IPS-NIHi7 (cell line): ENCODE measurements at regions not wholly inside any gene's neighbourhood (a gene's known extent, or its start where the extent isn't known, plus 50 kb on each side); places are given as distances from the start of the nearest gene placed in this dataset.
A peak's percentile ranks its signal among the peaks of the same experiment; 100 is the strongest.
"Not testable (repeated sequence)": the region's sequence is repeated elsewhere in the genome, so short reads cannot be mapped to it uniquely, and the experiment has no call there.

Experiments used
- DNase-seq: peaks from one replicate; pipeline ENCODE4 v3.0.0; 2012; ENCODE audit warnings: mixed read lengths; ENCODE audit errors: extremely low spot score

- no peak for DNase-seq
Observed at GRCh38 chr10:85137253-85137652, 808.9 kb downstream of the CCSER2 start.

DNA sequence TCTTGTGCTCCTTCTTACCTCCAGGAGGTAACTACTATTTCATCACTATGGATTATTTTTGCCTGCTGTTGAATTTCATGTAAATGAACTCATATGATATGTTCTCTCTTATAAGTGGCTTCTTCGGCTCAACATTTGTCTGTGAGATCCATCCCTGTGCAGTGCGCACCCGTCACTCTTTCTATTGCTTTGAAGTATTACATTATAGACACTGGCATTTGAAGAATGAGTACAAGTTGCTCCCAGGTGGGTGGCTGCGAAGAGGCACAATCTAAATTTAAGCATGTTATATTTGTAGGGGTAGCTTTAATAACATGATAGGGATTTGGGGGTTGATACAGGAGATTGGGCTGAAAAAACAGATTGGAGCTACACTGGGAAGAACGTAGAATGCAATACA, 809.7 kb downstream of the CCSER2 start:
- DNase-seq, result no peak

DNA sequence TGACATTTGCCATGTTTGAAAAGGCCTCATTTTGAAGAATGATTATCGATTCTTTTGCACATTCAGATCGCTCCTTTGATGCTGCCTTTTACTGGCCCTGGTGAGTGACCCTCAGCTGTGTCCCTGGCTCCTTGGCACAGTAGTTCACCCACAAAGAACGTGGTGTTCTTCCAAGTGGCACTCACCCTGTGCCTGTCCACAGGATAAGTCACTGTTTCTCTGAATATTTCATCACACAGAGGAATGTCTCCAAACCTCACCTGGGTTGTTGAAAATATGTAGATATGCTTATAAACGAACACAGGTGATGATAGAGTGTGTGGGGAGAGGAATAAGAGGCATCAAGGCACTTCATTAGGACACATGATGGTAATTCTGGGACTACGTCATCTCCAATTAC, 810.7 kb downstream of the CCSER2 start:
- DNase-seq, result no peak

GRCh38 chr10:85141520-85141919, 813.1 kb downstream of the CCSER2 start:
- not testable (repeated sequence) for DNase-seq

DNA sequence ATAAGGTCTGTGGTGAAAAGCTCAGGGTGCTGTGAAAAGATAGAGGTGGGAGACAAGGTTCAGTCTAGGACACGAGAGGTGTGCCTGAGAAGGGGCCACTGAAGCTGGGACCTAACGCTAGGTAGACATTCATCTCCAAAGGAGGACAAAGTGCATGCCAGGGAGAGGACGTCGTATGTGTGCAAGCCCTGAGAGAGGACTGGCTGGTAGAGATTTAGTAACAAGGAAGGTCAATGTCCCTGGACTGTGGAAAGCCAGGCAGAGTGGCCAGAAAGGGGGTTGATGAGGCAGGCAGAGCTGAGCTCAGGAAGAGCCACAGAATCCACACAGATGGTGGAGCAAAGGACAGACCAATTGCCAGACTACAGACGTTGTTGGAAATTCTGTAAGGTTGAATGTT, 817.6 kb downstream of the CCSER2 start:
- no peak for DNase-seq

DNA sequence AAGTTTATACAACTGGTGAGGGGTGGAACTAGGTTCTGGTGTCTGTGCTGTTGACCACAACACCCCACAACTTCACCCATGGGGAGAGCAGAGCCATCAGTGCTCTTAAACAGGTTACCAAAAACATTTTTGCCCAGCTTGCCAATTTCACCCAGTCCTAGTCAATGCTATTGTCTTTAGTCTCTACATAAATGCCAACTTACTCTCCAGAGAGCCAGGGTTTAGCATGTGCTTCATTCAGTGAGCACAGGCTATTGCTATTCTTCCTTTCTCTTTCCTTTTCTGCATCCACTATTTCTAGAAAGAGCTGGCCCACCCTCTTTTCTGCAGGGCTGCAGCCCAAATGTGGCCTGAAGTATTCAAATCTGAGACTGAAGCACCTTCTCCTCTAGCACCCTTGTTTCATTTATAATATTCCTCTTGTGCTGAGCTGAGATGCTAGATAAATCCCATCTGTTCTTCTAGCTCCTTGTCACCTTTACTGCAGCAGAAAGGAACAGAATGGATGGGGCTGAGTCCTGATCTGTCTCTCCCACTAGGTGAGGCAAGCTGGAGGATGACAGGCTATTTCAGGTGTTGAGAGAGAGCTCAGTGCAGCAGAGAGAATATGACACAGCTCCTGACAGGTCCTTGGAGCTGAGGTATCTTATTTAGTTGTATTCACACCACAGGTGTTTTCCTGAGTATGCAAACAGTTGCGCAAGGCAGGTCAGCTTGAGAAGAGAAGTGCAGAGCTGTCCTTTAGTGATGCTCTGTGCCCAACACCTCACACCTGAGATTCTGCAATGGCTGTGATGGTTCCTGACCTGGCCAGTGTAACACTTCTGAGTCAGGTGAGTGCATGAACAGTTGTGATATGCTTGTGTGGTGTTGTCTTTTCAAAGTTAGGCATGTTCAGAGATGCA, 819.2 kb downstream of the CCSER2 start:
- no peak for DNase-seq

GRCh38 chr10:85148693-85149640, 820.6 kb downstream of the CCSER2 start:
- no peak for DNase-seq

DNA sequence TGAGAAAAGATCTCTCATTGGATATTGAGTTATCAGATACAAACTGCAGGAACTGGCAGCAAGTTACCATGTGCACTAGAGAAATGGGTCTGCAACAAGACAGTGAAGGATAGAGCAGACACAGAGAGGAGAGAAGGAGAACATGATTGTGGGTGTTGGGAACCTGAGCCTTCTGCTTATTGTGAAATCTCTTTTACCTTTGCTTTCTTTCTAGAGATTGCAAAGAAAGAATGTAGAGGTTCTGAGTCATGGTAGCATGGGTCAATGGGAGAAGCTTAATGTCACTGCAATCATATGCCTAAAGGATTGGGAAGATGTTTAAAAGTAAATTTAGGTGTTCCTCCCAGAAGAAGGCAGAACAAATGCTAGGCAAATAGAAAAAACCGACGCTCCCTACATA, 821.4 kb downstream of the CCSER2 start:
- no peak for DNase-seq

- DNase-seq, result no peak
Observed at GRCh38 chr10:85151506-85151905, 823.1 kb downstream of the CCSER2 start.

GRCh38 chr10:85152496-85152895, 824.1 kb downstream of the CCSER2 start:
- peak; percentile 23 for DNase-seq

DNA sequence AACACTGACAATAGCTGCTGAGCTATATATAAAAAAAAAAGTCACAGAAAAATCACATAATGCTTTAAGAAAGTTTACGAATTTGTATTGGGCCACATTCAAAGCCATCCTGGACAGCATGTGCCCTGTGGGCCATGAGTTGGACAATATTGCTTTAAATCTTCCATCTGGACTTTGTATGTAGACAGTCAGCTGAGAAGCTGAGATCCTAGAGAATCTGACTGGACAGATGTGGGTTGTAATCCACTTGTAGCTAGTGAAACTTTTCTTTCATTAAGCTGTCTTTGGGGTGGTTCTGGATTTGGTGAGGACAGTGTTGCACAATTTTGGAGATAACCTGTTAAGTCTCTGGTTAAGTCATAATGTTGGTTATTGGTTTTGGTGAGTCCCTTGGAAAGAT, 824.5 kb downstream of the CCSER2 start:
- DNase-seq, result no peak

DNA sequence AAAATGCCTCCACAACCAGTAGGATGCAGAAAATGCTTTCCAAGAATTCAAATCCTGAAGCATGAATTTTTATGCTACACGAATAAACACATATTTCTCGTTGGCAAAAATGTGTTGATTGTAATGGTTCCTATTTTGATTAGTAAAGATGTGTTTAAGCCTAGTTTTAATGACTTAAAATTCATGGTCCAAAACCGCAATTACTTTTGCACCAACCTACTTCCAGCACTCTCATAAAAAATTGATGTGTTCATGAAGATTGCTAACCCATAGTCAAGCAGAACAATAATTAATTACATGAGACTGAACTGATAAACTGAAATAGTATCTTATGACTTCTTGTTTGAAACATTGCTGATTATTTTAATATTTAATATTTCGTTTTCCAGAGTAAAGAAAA, 828.8 kb downstream of the CCSER2 start:
- no peak for DNase-seq

GRCh38 chr10:85168243-85168642, 839.9 kb downstream of the CCSER2 start:
- no peak for DNase-seq

GRCh38 chr10:85170026-85170425, 841.6 kb downstream of the CCSER2 start:
- no peak for DNase-seq

DNA sequence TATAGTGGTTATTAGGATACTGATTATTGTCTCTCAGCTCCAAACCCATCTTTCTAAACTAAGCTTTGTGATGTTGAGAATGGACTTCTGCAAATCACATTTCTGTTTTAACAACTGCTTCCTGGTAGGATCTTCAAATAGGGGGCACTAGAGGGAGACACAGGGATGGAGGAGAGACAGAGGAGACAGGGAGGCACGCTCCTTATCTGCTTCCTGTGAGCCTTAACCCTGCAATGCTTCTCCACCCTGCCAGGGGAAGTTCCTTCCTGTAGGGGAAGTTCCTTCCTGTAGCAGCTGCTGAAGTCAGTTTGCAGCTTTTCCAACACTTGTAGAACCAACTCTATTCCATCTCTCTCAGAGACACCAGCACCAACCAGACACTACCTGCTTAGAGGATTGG, 847.2 kb downstream of the CCSER2 start:
- peak; percentile 64 for DNase-seq

DNA sequence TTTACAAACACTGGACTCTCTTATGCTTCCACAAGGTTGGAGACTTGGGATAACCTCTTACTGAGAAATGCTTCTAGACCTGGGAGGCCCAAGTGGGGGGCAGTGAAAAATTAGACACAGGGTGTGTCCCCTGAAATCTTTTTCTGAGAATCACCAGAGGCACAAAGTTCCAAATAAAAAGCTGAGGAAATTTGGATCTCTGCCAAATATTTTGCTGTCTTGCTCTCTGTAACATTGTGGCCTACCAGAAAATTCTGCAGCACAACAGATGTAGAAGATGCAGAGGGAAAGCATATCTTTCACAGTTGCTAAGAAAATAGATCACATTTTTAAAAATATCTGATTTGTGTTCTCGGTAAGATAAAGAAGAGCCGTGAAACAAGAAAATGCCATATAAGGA, 849.4 kb downstream of the CCSER2 start:
- no peak for DNase-seq

DNA sequence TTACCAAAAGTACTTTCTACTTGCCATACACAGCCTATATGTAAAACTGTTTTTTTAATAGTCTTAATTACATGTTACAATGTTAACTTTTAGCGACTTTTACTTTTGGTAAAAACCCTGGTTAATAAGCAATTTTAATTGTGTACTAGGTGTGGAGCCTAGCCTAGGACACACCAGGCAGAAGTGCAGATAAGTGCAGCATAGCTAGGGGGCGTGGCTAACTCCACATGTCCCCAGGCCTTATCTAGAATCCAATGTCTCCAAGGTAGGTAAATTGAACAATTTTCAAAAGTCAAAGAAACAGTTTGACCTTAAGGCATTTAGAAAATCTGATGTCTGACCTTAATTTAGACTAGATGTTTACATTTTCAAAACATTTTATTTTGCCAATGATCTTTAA, 858.7 kb downstream of the CCSER2 start:
- DNase-seq, result no peak

DNA sequence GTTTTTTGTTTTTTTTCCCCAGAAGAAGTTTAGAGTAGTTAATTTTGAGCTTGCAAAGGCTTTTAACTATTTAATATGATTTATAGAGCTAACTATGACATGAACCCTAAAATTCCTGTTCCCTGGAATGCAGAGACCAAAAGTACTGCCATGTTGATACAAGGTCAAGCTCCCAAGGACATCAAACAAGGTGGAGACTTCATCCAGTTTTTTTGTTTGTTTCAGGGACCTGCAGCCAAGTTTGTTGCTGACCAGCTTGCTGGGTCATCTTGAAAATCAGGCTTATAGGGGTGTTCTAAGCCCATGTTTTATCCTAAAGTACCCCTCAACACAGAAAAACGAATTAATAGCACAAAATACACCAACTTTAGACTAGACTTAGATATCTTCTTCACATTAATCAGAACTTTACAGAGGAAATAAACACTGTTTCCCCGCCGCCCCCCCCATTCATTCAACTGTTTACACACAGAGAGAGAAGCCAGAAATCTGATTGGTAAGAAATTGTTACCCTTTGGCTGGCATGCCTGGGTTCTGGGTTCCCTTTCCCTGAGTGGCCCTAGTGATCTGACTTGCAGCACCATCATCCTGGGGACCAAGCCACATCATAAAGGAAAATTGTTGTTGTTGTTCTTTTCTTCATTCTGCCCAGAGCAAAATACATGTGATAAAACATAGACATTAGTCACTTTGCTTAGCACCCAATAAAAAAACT, 860.5 kb downstream of the CCSER2 start:
- DNase-seq, result no peak

DNA sequence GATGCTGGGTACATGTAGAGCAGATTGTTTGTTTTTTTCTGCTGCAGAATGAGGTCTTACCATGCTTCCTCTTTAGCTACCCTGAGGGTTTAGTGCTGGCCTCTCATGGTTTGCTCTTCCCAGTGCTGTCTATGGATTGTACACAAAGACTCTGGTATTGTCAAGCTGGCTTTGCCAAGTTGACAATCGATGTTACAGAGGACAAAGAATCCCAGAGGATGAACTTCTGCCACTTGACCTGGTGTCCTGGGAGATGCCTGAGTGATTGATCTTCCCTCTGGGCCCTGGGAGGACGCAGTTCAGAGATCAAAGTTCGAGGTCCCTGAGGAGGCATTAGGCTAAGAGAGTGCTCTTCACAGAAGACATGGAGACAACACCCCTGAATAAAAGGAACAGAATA, 865.4 kb downstream of the CCSER2 start:
- DNase-seq, result no peak

- no peak for DNase-seq
Observed at GRCh38 chr10:85194706-85195105, 866.3 kb downstream of the CCSER2 start.

DNA sequence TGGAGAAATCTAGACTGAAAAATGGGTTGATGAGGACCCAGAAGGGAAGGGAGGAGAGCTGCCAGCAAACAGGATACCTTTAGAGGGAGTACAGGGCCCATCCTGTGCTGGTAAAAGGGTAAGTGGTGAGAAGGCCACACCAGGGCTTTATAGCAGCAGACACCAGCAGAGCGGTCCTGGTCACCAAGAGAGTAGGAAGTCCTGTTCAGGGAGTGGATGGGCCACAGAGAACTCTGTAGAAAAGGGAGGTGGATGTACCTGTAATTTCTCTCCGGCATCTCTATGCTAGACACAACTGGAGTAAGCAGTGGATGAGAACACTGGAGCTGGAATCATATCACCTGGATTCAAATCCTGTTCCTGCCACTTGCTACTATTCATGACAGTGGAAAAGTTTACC, 867.2 kb downstream of the CCSER2 start:
- DNase-seq, result no peak

DNA sequence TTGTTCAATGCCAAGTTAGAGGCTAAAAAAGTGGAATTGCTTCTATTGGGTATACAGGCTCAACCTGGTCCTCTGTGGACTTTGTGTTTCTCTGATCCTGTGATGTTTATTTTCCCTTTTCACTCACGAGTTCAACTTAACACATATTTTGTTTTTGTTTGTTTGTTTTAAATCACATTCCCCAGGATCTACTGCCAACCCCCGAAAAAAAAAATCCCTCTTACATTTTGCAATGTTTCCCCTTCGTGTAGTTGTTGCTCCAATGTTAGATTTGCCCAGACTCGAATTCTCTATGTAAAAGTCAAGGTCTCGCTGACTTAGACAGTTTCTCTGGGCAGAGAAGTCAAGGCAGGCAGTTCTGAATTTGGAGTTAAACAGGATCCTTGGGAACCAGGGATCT, 876.4 kb downstream of the CCSER2 start:
- DNase-seq, result no peak
